Astrocyte (in vitro differentiated cells and primary cell): ENCODE measurements at regions not wholly inside any gene's neighbourhood (a gene's known extent, or its start where the extent isn't known, plus 50 kb on each side); places are given as distances from the start of the nearest gene placed in this dataset.

Source experiments
- DNase-seq: peaks from one replicate; pipeline ENCODE4 v3.0.0-alpha.2; 2010; ENCODE audit warnings: low read depth
- FAIRE-seq: peaks from 2 replicates; lab custom pipeline; 2011; peaks lifted over from hg19 to GRCh38; lab: Jason Lieb, UNC
- H2AFZ ChIP-seq: 2 replicates; pipeline ENCODE4 v1.6.0; 2012; ENCODE audit warnings: low read depth, low read length, inconsistent platforms
- H3K27ac ChIP-seq: 2 replicates; pipeline ENCODE4 v1.5.1; 2011; ENCODE audit warnings: low read depth, low read length, inconsistent platforms
- H3K27me3 ChIP-seq: 2 replicates; pipeline ENCODE4 v1.6.0; 2011; ENCODE audit warnings: low read length, inconsistent platforms; ENCODE audit not compliant: insufficient read depth
- H3K36me3 ChIP-seq: 2 replicates; pipeline ENCODE4 v1.5.1; 2011; ENCODE audit warnings: low read length, inconsistent platforms; ENCODE audit not compliant: insufficient read depth
- H3K4me1 ChIP-seq: 2 replicates; pipeline ENCODE4 v1.5.1; 2011; ENCODE audit warnings: low read length, inconsistent platforms; ENCODE audit not compliant: insufficient read depth
- H3K4me2 ChIP-seq: 2 replicates; pipeline ENCODE4 v1.6.0; 2012; ENCODE audit warnings: low read length, inconsistent platforms
- H3K4me3 ChIP-seq: 2 replicates; pipeline ENCODE4 v1.5.1; 2011; ENCODE audit warnings: low read depth, mild to moderate bottlenecking, low read length, inconsistent platforms; ENCODE audit not compliant: insufficient read depth
- H3K79me2 ChIP-seq: 2 replicates; pipeline ENCODE4 v1.6.0; 2012; ENCODE audit warnings: mild to moderate bottlenecking, low read length, inconsistent platforms; ENCODE audit not compliant: insufficient read depth
- H3K9ac ChIP-seq: 2 replicates; pipeline ENCODE4 v1.6.0; 2012; ENCODE audit warnings: mild to moderate bottlenecking, low read length, inconsistent platforms
- H3K9me3 ChIP-seq: 2 replicates; pipeline ENCODE4 v1.5.1; 2012; ENCODE audit warnings: low read depth, mild to moderate bottlenecking, low read length, inconsistent platforms; ENCODE audit not compliant: insufficient read depth
- H4K20me1 ChIP-seq: 2 replicates; pipeline ENCODE4 v1.6.0; 2012; ENCODE audit warnings: low read length, inconsistent platforms; ENCODE audit not compliant: insufficient read depth
- H3K27ac Mint-ChIP-seq: one replicate; pipeline ENCODE4 v1.8.0; 2021; ENCODE audit warnings: mild to moderate bottlenecking, mixed read lengths; ENCODE audit not compliant: unreplicated experiment
- H3K27me3 Mint-ChIP-seq: one replicate; pipeline ENCODE4 v1.8.0; 2021; ENCODE audit warnings: low read depth, mixed read lengths; ENCODE audit not compliant: unreplicated experiment
- H3K36me3 Mint-ChIP-seq: one replicate; pipeline ENCODE4 v1.8.0; 2021; ENCODE audit warnings: low read depth, mixed read lengths; ENCODE audit not compliant: unreplicated experiment
- H3K4me1 Mint-ChIP-seq: one replicate; pipeline ENCODE4 v1.8.0; 2021; ENCODE audit warnings: low read depth, mixed read lengths; ENCODE audit not compliant: unreplicated experiment
- H3K4me3 Mint-ChIP-seq: one replicate; pipeline ENCODE4 v1.8.0; 2021; ENCODE audit warnings: mild to moderate bottlenecking, moderate library complexity, mixed read lengths; ENCODE audit not compliant: unreplicated experiment
- H3K9me3 Mint-ChIP-seq: one replicate; pipeline ENCODE4 v1.8.0; 2021; ENCODE audit warnings: mild to moderate bottlenecking, mixed read lengths; ENCODE audit not compliant: unreplicated experiment
- CTCF ChIP-seq: IDR thresholded peaks from 2 replicates; pipeline ENCODE4 v1.5.1; 2011; ENCODE audit warnings: low read depth, mild to moderate bottlenecking, inconsistent platforms, low read length, moderate library complexity; ENCODE audit not compliant: insufficient read depth
- EZH2 ChIP-seq: IDR thresholded peaks from 2 replicates; pipeline ENCODE4 v1.6.1; 2012; ENCODE audit warnings: mild to moderate bottlenecking, low read length, inconsistent platforms; ENCODE audit not compliant: insufficient read depth

- H3K9ac ChIP-seq = no peak overlapping the region
- no peak overlapping the region for H3K27ac ChIP-seq
- TF ChIP-seq EZH2 (no peak), CTCF (no peak)
- DNase-seq (no peak), FAIRE-seq (no peak)
- no peaks in the 10 kb centered on the region for H3K36me3 ChIP-seq
- H2AFZ ChIP-seq = no peak overlapping the region
- H3K4me3 ChIP-seq = no peak overlapping the region
- Mint-ChIP-seq H3K4me1 (peaks cover 1% of the 10 kb centered on the region), H3K4me3 (no peak overlapping the region), H3K9me3 (no peaks in the 10 kb centered on the region), H3K27me3 (peaks cover 12% of the 10 kb centered on the region), H3K36me3 (no peaks in the 10 kb centered on the region), H3K27ac (no peak overlapping the region)
- H3K4me2 ChIP-seq = no peak overlapping the region
- H3K4me1 ChIP-seq = no peaks in the 10 kb centered on the region
- peaks cover 5% of the 10 kb centered on the region for H3K27me3 ChIP-seq
- no peaks in the 10 kb centered on the region for H3K9me3 ChIP-seq
- no peaks in the 10 kb centered on the region for H3K79me2 ChIP-seq
- no peaks in the 10 kb centered on the region for H4K20me1 ChIP-seq
Observed at GRCh38 chr2:222080141-222080540, 218.7 kb downstream of the PAX3 start.

- no peaks in the 10 kb centered on the region for H3K36me3 Mint-ChIP-seq
- no peak for FAIRE-seq
- Histone ChIP-seq H3K9me3 (no peaks in the 10 kb centered on the region), H3K4me3 (no peak overlapping the region), H3K4me1 (no peaks in the 10 kb centered on the region), H3K27me3 (peaks cover 3% of the 10 kb centered on the region), H3K79me2 (no peaks in the 10 kb centered on the region), H3K9ac (no peak overlapping the region), H3K27ac (no peak overlapping the region), H2AFZ (no peak overlapping the region), H4K20me1 (no peaks in the 10 kb centered on the region), H3K4me2 (no peak overlapping the region), H3K36me3 (no peaks in the 10 kb centered on the region)
- TF ChIP-seq EZH2 = no peak
- no peak for TF ChIP-seq CTCF
- no peak overlapping the region for H3K27ac Mint-ChIP-seq
- DNase-seq = peak; percentile 39
- peaks cover 1% of the 10 kb centered on the region for H3K4me1 Mint-ChIP-seq
- no peak overlapping the region for H3K4me3 Mint-ChIP-seq
- no peaks in the 10 kb centered on the region for H3K9me3 Mint-ChIP-seq
- H3K27me3 Mint-ChIP-seq = peaks cover 21% of the 10 kb centered on the region
Observed at GRCh38 chr2:222076973-222077690, 221.7 kb downstream of the PAX3 start.

- Histone ChIP-seq H3K9me3 (no peaks in the 10 kb centered on the region), H3K79me2 (no peaks in the 10 kb centered on the region), H2AFZ (no peak overlapping the region), H4K20me1 (no peaks in the 10 kb centered on the region), H3K4me1 (no peaks in the 10 kb centered on the region), H3K27ac (no peak overlapping the region), H3K4me3 (no peak overlapping the region), H3K27me3 (no peaks in the 10 kb centered on the region), H3K9ac (no peak overlapping the region), H3K36me3 (no peaks in the 10 kb centered on the region), H3K4me2 (no peak overlapping the region)
- Mint-ChIP-seq H3K9me3 (no peaks in the 10 kb centered on the region), H3K4me3 (no peak overlapping the region), H3K27ac (no peak overlapping the region), H3K36me3 (no peaks in the 10 kb centered on the region), H3K27me3 (peaks cover 21% of the 10 kb centered on the region), H3K4me1 (peaks cover 1% of the 10 kb centered on the region)
- FAIRE-seq = no peak
- DNase-seq = no peak
- TF ChIP-seq CTCF (no peak), EZH2 (no peak)
Observed at GRCh38 chr2:222074674-222075073, 224.1 kb downstream of the PAX3 start.
